GM23338 (cell line): ENCODE measurements at regions not wholly inside any gene's neighbourhood (a gene's known extent, or its start where the extent isn't known, plus 50 kb on each side); places are given as distances from the start of the nearest gene placed in this dataset.

Experiments used
- CREB1 ChIP-seq: fragments of 250-450 bp; sonication (Bioruptor Pico); IDR thresholded peaks from 2 replicates; pipeline ENCODE4 v1.5.0; 2020; ENCODE audit warnings: low read depth, mild to moderate bottlenecking, moderate library complexity
- CTCF ChIP-seq, 2 experiments: fragments of 200-600 bp in 1 of 2; sonication (generic) in 1 of 2; conservative IDR thresholded peaks; 2 replicates each; pipeline versions ENCODE4 v1.5.1 to v1.6.1; 2016 to 2017; ENCODE audit warnings: antibody characterized with exemption in 2 of 2, low read depth in 2 of 2, mild to moderate bottlenecking in 2 of 2, moderate library complexity in 1 of 2
- ETS1 ChIP-seq: IDR thresholded peaks from 2 replicates; pipeline ENCODE4 v1.6.1; 2016; ENCODE audit warnings: antibody characterized with exemption
- EZH2 ChIP-seq: fragments of 200-600 bp; sonication (generic); IDR thresholded peaks from one replicate; pipeline ENCODE4 v1.8.0; 2017; ENCODE audit warnings: antibody characterized with exemption, mild to moderate bottlenecking, low read depth; ENCODE audit not compliant: unreplicated experiment
- EZH2phosphoT487 ChIP-seq: fragments of 200-600 bp; sonication (generic); IDR thresholded peaks from one replicate; pipeline ENCODE4 v1.8.1; 2018; ENCODE audit warnings: antibody characterized with exemption; ENCODE audit not compliant: unreplicated experiment
- JUNB ChIP-seq: IDR thresholded peaks from one replicate; pipeline ENCODE4 v1.6.1; 2016; ENCODE audit warnings: antibody characterized with exemption; ENCODE audit not compliant: unreplicated experiment
- POLR2AphosphoS5 ChIP-seq: IDR thresholded peaks from 2 replicates; pipeline ENCODE4 v1.6.1; 2016; ENCODE audit warnings: antibody characterized with exemption, low read depth
- ZNF462 ChIP-seq: fragments of 250-450 bp; sonication (Bioruptor Pico); IDR thresholded peaks from 2 replicates; pipeline ENCODE4 v1.5.0; 2020; ENCODE audit warnings: mild to moderate bottlenecking, moderate library complexity

GRCh38 chr1:227445746-227446145, 117.6 kb upstream of the ZNF678 start (continued):
- no peak for TF ChIP-seq ZNF462 (CRISPR knock-in tag)
- TF ChIP-seq EZH2 = no peak
- no peak for TF ChIP-seq CREB1 (CRISPR knock-in tag)
- no peak for TF ChIP-seq EZH2phosphoT487
- TF ChIP-seq CTCF (conservative IDR thresholded peaks at IDR 0.05; ENCODE audit: low read depth in 2 of 2) = no peak
- no peak for TF ChIP-seq ETS1
- TF ChIP-seq POLR2AphosphoS5 = no peak
- TF ChIP-seq JUNB = no peak
